HEK293 (cell line): ENCODE measurements at regions not wholly inside any gene's neighbourhood (a gene's known extent, or its start where the extent isn't known, plus 50 kb on each side); places are given as distances from the start of the nearest gene placed in this dataset.
"Not testable (repeated sequence)": the region's sequence is repeated elsewhere in the genome, so short reads cannot be mapped to it uniquely, and the experiment has no call there.

Experiments
- CTCF ChIA-PET: fragments of 350-600 bp; formaldehyde crosslinking; extraction: SDS; loops from one replicate; lab custom pipeline; 2021; ENCODE audit warnings: antibody characterized with exemption; lab: Yijun Ruan, JAX
- POLR2A ChIA-PET: fragments of 300-600 bp; formaldehyde crosslinking; extraction: SDS; loops from one replicate; lab custom pipeline; 2020; ENCODE audit warnings: antibody characterized with exemption, inconsistent platforms; lab: Yijun Ruan, JAX
- H3K27ac ChIP-seq: fragments of 200-500 bp; sonication (Bioruptor generic); 2 replicates; pipeline ENCODE4 v1.5.1; 2014; ENCODE audit warnings: low read depth, low read length, control low read depth, inconsistent platforms; ENCODE audit errors: extremely low read depth
- H3K36me3 ChIP-seq, 2 experiments: fragments of 200-500 bp in 1 of 2; sonication (Bioruptor generic) in 1 of 2; 1 replicate in 1 of 2; 2 replicates in 1 of 2; pipeline ENCODE4 v1.5.1; 2014 to 2017; ENCODE audit warnings: inconsistent platforms in 2 of 2, low read length in 2 of 2; ENCODE audit not compliant: control insufficient read depth in 2 of 2, insufficient read depth in 1 of 2
- H3K4me1 ChIP-seq: fragments of 200-500 bp; sonication (Bioruptor generic); 2 replicates; pipeline ENCODE4 v1.5.1; 2014; ENCODE audit warnings: mild to moderate bottlenecking, low read length, inconsistent platforms; ENCODE audit not compliant: control insufficient read depth, insufficient read depth
- H3K4me3 ChIP-seq: 2 replicates; pipeline ENCODE4 v1.5.1; 2011; ENCODE audit warnings: low read depth, mild to moderate bottlenecking, control low read depth, low read length, moderate library complexity
- H3K9me3 ChIP-seq: fragments of 200-500 bp; sonication (Bioruptor generic); 2 replicates; pipeline ENCODE4 v1.5.1; 2014; ENCODE audit warnings: low read depth, low read length, inconsistent platforms; ENCODE audit not compliant: control insufficient read depth, insufficient read depth

DNA sequence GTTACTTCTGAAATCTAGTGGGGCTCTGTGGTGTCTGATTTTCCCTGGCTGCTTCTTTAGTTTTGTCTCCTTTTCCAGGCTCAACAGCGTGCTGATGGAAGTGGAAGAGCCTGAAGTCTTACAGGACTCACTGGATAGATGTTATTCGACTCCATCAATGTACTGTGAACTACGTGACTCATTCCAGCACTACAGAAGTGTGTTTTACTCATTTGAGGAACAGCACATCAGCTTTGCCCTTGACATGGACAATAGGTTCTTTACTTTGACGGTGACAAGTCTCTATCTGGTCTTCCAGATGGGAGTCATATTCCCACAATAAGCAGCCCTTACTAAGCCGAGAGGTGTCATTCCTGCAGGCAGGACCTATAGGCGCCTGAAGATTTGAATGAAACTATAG is 51.1 kb downstream of the NBPF8 start:
- peaks cover 0 to 27% of the 10 kb centered on the region in 2 experiments; a peak in 1 of 3 replicates for H3K36me3 ChIP-seq
- not testable (repeated sequence) for H3K9me3 ChIP-seq

DNA sequence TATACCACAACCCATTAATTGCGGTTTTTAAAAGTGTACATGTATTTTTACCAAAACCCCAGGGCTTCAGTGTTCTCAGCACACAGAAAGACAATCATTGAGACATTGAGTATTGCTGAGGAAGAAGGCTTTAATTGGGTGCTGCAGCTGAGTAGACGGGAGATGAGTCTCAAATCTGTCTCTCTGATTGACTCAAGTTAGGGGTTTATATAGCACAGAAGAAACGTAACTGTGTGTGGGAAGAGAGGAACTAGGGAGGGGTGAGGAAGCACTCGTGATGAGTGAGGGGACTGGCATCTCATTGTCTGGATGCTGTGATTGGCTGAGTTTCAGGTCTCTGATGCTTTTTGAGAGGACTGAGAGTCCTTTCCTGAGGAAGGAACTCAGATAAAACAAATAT is 62.8 kb downstream of the NBPF8 start:
- H3K27ac ChIP-seq, H3K4me1 ChIP-seq, POLR2A ChIA-PET, CTCF ChIA-PET, H3K4me3 ChIP-seq, H3K9me3 ChIP-seq, H3K36me3 ChIP-seq: not testable (repeated sequence)

More for the DNA sequence above, 51.1 kb downstream of the NBPF8 start:
- POLR2A ChIA-PET, CTCF ChIA-PET, H3K27ac ChIP-seq, H3K4me1 ChIP-seq, H3K4me3 ChIP-seq: not testable (repeated sequence)

DNA sequence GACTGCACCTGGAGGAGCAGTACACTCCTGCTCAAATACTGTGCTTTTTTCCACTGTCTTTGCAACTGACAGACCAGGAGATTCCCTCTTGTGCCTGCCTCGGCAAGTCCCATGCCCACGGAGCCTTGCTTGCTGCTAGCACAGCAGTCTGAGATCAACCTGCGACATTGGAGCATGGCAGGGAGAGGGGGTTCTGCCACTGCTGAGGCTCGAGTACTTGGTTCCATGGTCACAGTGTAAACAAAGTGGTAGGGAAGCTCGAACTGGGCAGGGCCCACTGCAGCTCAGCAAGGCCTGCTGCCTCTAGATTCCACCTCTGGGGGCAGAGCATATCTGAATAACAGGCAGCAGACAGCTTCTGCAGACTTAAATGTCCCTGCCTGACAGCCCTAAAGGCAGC is 63.6 kb downstream of the NBPF8 start:
- H3K27ac ChIP-seq, H3K9me3 ChIP-seq, H3K4me3 ChIP-seq, CTCF ChIA-PET, H3K36me3 ChIP-seq, POLR2A ChIA-PET, H3K4me1 ChIP-seq: not testable (repeated sequence)

DNA sequence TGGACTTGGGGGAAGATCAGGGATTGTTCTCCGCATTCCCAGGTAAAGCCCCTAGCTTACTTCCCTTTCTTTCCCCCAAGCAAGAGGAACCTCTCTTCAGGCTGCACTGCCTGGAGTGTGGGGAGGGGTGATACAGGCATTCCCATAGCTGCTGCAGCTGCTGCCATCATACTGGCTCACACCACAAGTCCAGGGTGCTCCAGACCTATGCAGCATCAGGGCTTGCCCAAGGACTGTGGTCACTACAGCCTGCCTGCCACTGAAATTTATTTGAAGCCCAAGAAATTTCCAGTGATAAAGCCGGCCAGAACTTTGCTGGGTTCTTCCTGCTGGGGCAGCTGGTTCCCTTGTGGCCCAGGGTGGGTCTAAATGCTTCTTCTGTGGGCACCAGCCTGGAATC is 72.7 kb downstream of the NBPF8 start:
- H3K4me1 ChIP-seq, CTCF ChIA-PET, POLR2A ChIA-PET, H3K4me3 ChIP-seq, H3K36me3 ChIP-seq, H3K9me3 ChIP-seq, H3K27ac ChIP-seq: not testable (repeated sequence)

DNA sequence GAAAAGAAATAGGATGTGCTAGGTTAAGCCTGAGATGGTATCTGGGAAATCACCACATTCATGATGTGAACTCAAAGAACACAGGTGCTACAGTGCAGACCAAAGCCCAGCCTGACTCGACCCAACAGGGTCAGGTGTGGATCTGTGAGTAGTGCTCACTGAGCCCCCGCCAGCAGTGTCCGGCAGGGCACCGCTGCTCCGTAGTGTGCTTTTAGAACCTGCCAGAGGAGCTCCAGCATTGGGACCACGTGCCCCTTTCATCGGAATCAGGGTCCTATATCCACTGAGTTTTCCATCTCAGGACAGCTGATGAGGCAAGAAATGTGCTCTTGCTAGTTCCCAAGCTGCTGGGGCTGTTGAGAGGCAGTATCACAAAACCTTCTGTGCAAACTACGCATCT is 74.4 kb downstream of the NBPF8 start:
- H3K27ac ChIP-seq, POLR2A ChIA-PET, H3K4me1 ChIP-seq, H3K9me3 ChIP-seq, CTCF ChIA-PET, H3K4me3 ChIP-seq: not testable (repeated sequence)
- H3K36me3 ChIP-seq: peaks cover 0 to 11% of the 10 kb centered on the region in 2 experiments; a peak in 1 of 3 replicates

DNA sequence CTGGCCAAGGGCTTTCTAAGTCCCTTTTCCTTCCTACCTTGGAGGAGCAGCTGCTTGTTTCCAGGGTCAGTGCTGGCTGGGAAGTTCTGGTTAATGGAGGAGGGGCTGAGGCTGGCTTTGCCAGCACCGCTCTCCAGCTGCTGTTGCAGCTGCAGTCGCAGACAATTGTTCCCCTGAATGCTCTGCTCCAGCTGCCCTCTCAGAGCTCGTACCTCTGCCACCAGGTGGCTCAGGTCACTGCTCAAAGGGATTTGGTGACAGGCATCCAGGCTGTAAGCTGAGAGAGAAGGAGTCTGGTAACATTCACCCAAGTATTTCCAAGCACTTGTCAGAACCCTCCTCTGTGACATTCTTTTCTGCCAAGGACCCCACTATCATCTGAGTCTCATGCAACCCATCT is 82.3 kb downstream of the NBPF8 start:
- H3K4me1 ChIP-seq, H3K4me3 ChIP-seq, H3K27ac ChIP-seq, H3K9me3 ChIP-seq, CTCF ChIA-PET, POLR2A ChIA-PET, H3K36me3 ChIP-seq: not testable (repeated sequence)

DNA sequence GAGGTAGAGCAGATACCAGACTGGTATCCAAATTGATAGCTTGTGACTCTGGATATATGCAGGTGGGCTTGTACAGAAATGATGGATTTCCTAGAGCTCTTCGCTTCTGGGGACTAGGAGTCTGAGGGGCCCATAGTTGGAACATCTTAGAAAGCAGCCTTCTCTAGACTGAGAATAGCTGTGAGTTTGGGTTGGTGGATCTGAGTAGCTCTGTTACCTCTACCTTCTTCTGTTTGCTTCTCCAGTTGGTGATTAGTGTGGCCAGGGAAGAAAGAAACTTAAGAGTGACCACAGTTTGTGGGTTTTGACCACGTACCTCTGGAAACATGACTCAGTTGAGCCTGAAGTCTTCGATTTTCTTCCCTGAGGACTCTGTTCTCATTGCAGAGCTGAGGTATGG is 88.4 kb downstream of the NBPF8 start:
- H3K9me3 ChIP-seq, POLR2A ChIA-PET, H3K27ac ChIP-seq, H3K36me3 ChIP-seq, H3K4me1 ChIP-seq, H3K4me3 ChIP-seq, CTCF ChIA-PET: not testable (repeated sequence)

DNA sequence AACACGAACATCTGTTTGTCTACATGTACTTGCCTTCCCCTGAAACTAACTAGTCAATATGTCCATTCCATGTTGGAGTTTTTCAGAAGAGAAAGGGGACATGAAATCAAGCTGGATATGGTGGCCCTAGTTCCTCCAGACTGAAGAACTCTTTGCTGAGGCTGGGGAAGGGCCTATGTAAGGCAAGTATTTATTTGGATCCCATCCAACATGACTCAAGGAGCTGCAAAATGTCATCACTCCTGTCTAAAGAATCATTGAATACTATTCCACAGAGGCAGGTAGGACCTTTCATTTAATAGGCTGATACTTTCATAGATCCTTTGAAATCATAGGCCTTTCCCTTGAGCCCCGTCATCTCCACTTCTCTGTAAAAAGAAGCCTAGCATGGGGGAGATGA is 91.5 kb downstream of the NBPF8 start:
- H3K4me3 ChIP-seq, POLR2A ChIA-PET, H3K27ac ChIP-seq, H3K9me3 ChIP-seq, H3K36me3 ChIP-seq, H3K4me1 ChIP-seq, CTCF ChIA-PET: not testable (repeated sequence)

DNA sequence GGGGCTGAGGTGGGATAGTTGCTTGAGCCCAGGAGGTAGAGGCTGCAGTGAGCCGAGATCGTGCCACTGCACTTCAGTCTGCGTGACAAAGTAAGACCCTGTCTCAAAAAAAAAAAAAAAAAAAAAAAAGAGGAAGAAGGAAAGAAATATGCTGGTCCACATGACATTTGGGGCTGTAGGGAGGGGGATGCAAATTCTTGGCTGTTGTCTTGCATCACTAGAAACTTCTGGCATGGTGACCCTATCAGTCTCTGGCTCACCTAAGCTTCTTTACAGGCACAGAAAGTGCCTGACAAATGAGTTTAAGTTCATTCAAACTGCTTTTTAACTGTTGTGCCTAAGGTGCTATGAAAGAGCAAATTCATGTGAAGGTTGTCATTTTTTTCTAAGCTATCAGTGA is 93.5 kb downstream of the NBPF8 start:
- H3K4me1 ChIP-seq, H3K27ac ChIP-seq, H3K4me3 ChIP-seq, CTCF ChIA-PET, POLR2A ChIA-PET, H3K9me3 ChIP-seq: not testable (repeated sequence)
- peaks cover 0 to 10% of the 10 kb centered on the region in 2 experiments; a peak in 1 of 3 replicates for H3K36me3 ChIP-seq

DNA sequence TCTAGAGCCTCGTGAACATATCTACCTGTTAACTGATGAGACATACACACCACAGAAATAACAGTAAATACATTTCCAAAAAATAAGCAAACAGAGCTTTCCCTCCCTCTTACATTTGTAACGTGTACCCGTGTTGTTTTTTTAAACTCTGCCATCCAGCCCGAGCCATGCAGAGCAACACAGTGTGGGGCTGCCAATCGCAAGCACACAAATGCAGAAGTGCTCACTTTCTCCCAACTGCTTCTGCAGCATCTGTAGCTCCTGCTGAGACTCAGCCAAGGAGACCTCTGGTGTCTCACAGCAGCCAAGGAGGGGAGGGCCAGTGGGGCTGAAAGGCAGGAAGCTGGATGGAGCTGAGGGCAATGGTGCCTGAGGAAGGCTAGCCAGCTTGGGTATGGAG is 94.4 kb downstream of the NBPF8 start:
- POLR2A ChIA-PET, H3K4me1 ChIP-seq, CTCF ChIA-PET, H3K9me3 ChIP-seq, H3K27ac ChIP-seq, H3K4me3 ChIP-seq: not testable (repeated sequence)
- H3K36me3 ChIP-seq: peaks cover 0 to 10% of the 10 kb centered on the region in 2 experiments; a peak in 1 of 3 replicates

DNA sequence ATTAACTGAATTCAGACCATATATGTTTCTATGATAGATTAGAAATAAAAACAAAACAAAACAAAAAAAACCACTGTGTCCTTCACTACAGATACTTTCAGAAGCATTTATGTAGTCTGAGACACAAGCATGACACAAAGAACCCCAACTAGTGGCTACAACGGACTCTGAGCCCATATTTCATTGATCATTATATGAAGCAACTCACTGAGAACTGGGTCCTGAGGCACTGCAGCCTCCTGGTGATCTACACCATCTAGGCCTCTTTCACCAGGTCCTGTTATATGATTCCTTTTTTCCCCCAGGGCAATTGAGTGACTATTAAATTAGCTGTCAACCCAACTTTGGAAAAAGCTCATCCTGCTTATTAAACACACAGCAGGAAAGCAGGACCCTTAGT is 98.3 kb downstream of the NBPF8 start:
- H3K27ac ChIP-seq, H3K9me3 ChIP-seq, POLR2A ChIA-PET, CTCF ChIA-PET, H3K4me1 ChIP-seq, H3K4me3 ChIP-seq: not testable (repeated sequence)
- H3K36me3 ChIP-seq: peaks cover 0 to 13% of the 10 kb centered on the region in 2 experiments; a peak in 1 of 3 replicates

DNA sequence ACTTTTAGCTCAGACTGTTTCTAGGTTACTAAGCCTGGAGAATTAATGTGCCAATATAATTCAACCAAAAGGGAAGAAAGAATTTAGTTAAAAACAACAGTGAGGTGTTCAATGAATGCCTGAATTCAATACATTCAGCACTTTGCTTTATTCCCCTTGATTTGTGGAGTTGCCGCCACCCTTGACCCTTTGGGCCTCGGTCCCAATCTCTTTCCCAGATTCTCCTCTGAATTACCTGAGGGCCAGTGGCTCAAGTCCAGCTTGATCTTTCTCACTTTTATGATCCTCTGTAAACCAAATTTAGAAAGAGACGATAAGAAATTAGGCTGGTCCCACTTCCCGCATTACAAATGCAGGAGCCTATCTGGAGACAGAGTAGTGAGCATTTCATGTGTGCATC is 98.7 kb downstream of the NBPF8 start:
- H3K4me3 ChIP-seq, H3K27ac ChIP-seq, POLR2A ChIA-PET, H3K4me1 ChIP-seq, CTCF ChIA-PET, H3K9me3 ChIP-seq: not testable (repeated sequence)
- peaks cover 0 to 13% of the 10 kb centered on the region in 2 experiments; a peak in 1 of 3 replicates for H3K36me3 ChIP-seq
